ENCODE measurements at regions not wholly inside any gene's neighbourhood (a gene's known extent, or its start where the extent isn't known, plus 50 kb on each side); places are given as distances from the start of the nearest gene placed in this dataset.

GRCh38 chr6:105952772-105953690 lies 133.1 kb upstream of the PRDM1 start:
- DNase-seq (ENCODE audit: insufficient read length), result no peak
- no peak for FAIRE-seq
- TF ChIP-seq TAF1 (IDR thresholded peaks at IDR 0.05; ENCODE audit: borderline replicate concordance, low read depth, low read length) (no peak), POLR2A (IDR thresholded peaks at IDR 0.05; ENCODE audit: low read depth, low read length) (no peak), POLR2AphosphoS5 (IDR thresholded peaks at IDR 0.05; ENCODE audit: low read depth, low read length) (no peak)

- no peak for TF ChIP-seq TAF1 (IDR thresholded peaks at IDR 0.05; ENCODE audit: borderline replicate concordance, low read depth, low read length)
- TF ChIP-seq POLR2A (IDR thresholded peaks at IDR 0.05; ENCODE audit: low read depth, low read length), result no peak
- TF ChIP-seq POLR2AphosphoS5 (IDR thresholded peaks at IDR 0.05; ENCODE audit: low read depth, low read length), result no peak
- FAIRE-seq, result no peak
- no peak for DNase-seq (ENCODE audit: insufficient read length)
Observed at GRCh38 chr6:105952326-105952725, 133.8 kb upstream of the PRDM1 start.

GRCh38 chr6:105951322-105951721 lies 134.8 kb upstream of the PRDM1 start:
- DNase-seq (ENCODE audit: insufficient read length), result no peak
- FAIRE-seq, result no peak
- TF ChIP-seq POLR2A (IDR thresholded peaks at IDR 0.05; ENCODE audit: low read depth, low read length) (no peak), TAF1 (IDR thresholded peaks at IDR 0.05; ENCODE audit: borderline replicate concordance, low read depth, low read length) (no peak), POLR2AphosphoS5 (IDR thresholded peaks at IDR 0.05; ENCODE audit: low read depth, low read length) (no peak)

- no peak for DNase-seq (ENCODE audit: insufficient read length)
- no peak for FAIRE-seq
- no peak for TF ChIP-seq TAF1 (IDR thresholded peaks at IDR 0.05; ENCODE audit: borderline replicate concordance, low read depth, low read length)
- TF ChIP-seq POLR2AphosphoS5 (IDR thresholded peaks at IDR 0.05; ENCODE audit: low read depth, low read length), result no peak
- no peak for TF ChIP-seq POLR2A (IDR thresholded peaks at IDR 0.05; ENCODE audit: low read depth, low read length)
Observed at GRCh38 chr6:105949869-105950268, 136.3 kb upstream of the PRDM1 start.

- TF ChIP-seq POLR2AphosphoS5 (IDR thresholded peaks at IDR 0.05; ENCODE audit: low read depth, low read length) (no peak), TAF1 (IDR thresholded peaks at IDR 0.05; ENCODE audit: borderline replicate concordance, low read depth, low read length) (no peak), POLR2A (IDR thresholded peaks at IDR 0.05; ENCODE audit: low read depth, low read length) (no peak)
- DNase-seq (ENCODE audit: insufficient read length) (no peak), FAIRE-seq (no peak)
Observed at GRCh38 chr6:105943514-105943913, 142.6 kb upstream of the PRDM1 start.

- DNase-seq (ENCODE audit: insufficient read length) (no peak), FAIRE-seq (no peak)
- TF ChIP-seq TAF1 (IDR thresholded peaks at IDR 0.05; ENCODE audit: borderline replicate concordance, low read depth, low read length) (no peak), POLR2AphosphoS5 (IDR thresholded peaks at IDR 0.05; ENCODE audit: low read depth, low read length) (no peak), POLR2A (IDR thresholded peaks at IDR 0.05; ENCODE audit: low read depth, low read length) (no peak)
Observed at GRCh38 chr6:105941621-105942412, 144.3 kb upstream of the PRDM1 start.

- DNase-seq (ENCODE audit: insufficient read length) (no peak), FAIRE-seq (no peak)
- TF ChIP-seq TAF1 (IDR thresholded peaks at IDR 0.05; ENCODE audit: borderline replicate concordance, low read depth, low read length), result no peak
Observed at GRCh38 chr6:105940990-105941389, 145.1 kb upstream of the PRDM1 start.

- no peak for FAIRE-seq
- TF ChIP-seq POLR2AphosphoS5 (IDR thresholded peaks at IDR 0.05; ENCODE audit: low read depth, low read length), result no peak
- no peak for TF ChIP-seq TAF1 (IDR thresholded peaks at IDR 0.05; ENCODE audit: borderline replicate concordance, low read depth, low read length)
- DNase-seq (ENCODE audit: insufficient read length), result no peak
Observed at GRCh38 chr6:105936972-105937371, 149.2 kb upstream of the PRDM1 start.

GRCh38 chr6:105935416-105935815 lies 150.7 kb upstream of the PRDM1 start:
- no peak for DNase-seq (ENCODE audit: insufficient read length)
- TF ChIP-seq TAF1 (IDR thresholded peaks at IDR 0.05; ENCODE audit: borderline replicate concordance, low read depth, low read length), result no peak
- TF ChIP-seq POLR2A (IDR thresholded peaks at IDR 0.05; ENCODE audit: low read depth, low read length), result no peak
- FAIRE-seq, result no peak

GRCh38 chr6:105934708-105935107 lies 151.4 kb upstream of the PRDM1 start:
- FAIRE-seq (no peak), DNase-seq (ENCODE audit: insufficient read length) (no peak)
- TF ChIP-seq TAF1 (IDR thresholded peaks at IDR 0.05; ENCODE audit: borderline replicate concordance, low read depth, low read length), result no peak
- no peak for TF ChIP-seq POLR2AphosphoS5 (IDR thresholded peaks at IDR 0.05; ENCODE audit: low read depth, low read length)
- no peak for TF ChIP-seq POLR2A (IDR thresholded peaks at IDR 0.05; ENCODE audit: low read depth, low read length)

- TF ChIP-seq POLR2AphosphoS5 (IDR thresholded peaks at IDR 0.05; ENCODE audit: low read depth, low read length) (no peak), TAF1 (IDR thresholded peaks at IDR 0.05; ENCODE audit: borderline replicate concordance, low read depth, low read length) (no peak), POLR2A (IDR thresholded peaks at IDR 0.05; ENCODE audit: low read depth, low read length) (no peak)
Observed at GRCh38 chr6:105932440-105932839, 153.7 kb upstream of the PRDM1 start.

GRCh38 chr6:105929626-105930025 lies 156.5 kb upstream of the PRDM1 start:
- FAIRE-seq (no peak), DNase-seq (ENCODE audit: insufficient read length) (no peak)
- TF ChIP-seq TAF1 (IDR thresholded peaks at IDR 0.05; ENCODE audit: borderline replicate concordance, low read depth, low read length) (no peak), POLR2A (IDR thresholded peaks at IDR 0.05; ENCODE audit: low read depth, low read length) (no peak), POLR2AphosphoS5 (IDR thresholded peaks at IDR 0.05; ENCODE audit: low read depth, low read length) (no peak)

More at GRCh38 chr6:105932440-105932839, 153.7 kb upstream of the PRDM1 start:
- FAIRE-seq (no peak), DNase-seq (ENCODE audit: insufficient read length) (no peak)

Measured in GM12892 (cell line).